ENCODE measurements at regions not wholly inside any gene's neighbourhood (a gene's known extent, or its start where the extent isn't known, plus 50 kb on each side); places are given as distances from the start of the nearest gene placed in this dataset.

- TF ChIP-seq EP300 (IDR thresholded peaks at IDR 0.05; ENCODE audit: borderline replicate concordance in 1 of 2, low read depth in 2 of 2, low read length in 2 of 2): no peak
- TF ChIP-seq EZH2 (IDR thresholded peaks at IDR 0.05; ENCODE audit: low read depth, low read length, severe bottlenecking): no peak
- no peak for TF ChIP-seq CTBP2 (IDR thresholded peaks at IDR 0.05; ENCODE audit: borderline replicate concordance, insufficient read depth, insufficient read length, low read length)
- TF ChIP-seq FOSL1 (IDR thresholded peaks at IDR 0.05; ENCODE audit: insufficient read depth, low read depth, low read length): no peak
- TF ChIP-seq MAX (IDR thresholded peaks at IDR 0.05): peak; percentile 63; the same call in 1 of the 2 replicates
- no peak for TF ChIP-seq TEAD4 (IDR thresholded peaks at IDR 0.05; ENCODE audit: low read depth, low read length)
- TF ChIP-seq NRF1 (IDR thresholded peaks at IDR 0.05; ENCODE audit: low read depth, low read length): no peak
- no peak for TF ChIP-seq SP2 (IDR thresholded peaks at IDR 0.05; ENCODE audit: low read length)
- no peak for TF ChIP-seq GTF2F1 (IDR thresholded peaks at IDR 0.05; ENCODE audit: borderline replicate concordance, low read depth, low read length)
- no peak for TF ChIP-seq EGR1 (IDR thresholded peaks at IDR 0.05; ENCODE audit: borderline replicate concordance, low read depth, low read length)
- no peak for TF ChIP-seq PHF8 (conservative IDR thresholded peaks at IDR 0.05; ENCODE audit: low read depth, low read length)
These were observed 134.4 kb upstream of the CPEB2 start (continued) for GRCh38 chr4:14867847-14868246.

Data from H1 (cell line).